ENCODE measurements at regions not wholly inside any gene's neighbourhood (a gene's known extent, or its start where the extent isn't known, plus 50 kb on each side); places are given as distances from the start of the nearest gene placed in this dataset.

DNA sequence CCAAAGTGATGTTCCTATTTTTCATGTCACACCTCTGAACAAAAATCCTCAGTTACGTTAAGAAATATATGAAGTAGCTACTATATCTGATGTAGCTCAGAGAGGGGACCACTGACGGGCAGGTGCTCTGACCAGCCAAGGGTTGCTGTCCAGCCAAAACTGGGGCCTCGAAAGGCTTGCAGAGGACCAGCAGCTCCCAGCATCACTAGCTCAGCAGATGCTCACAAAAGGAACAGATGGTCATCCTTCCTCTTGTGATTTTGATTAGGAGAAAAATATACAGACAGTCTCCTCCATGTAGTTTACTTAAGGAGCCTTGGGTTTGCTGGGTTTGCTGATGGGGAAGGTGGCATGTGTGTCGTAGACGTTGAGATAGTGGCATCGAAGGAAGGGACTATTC is 374.6 kb upstream of the B3GAT1 start:
- CTCF ChIA-PET, result no interaction called here

DNA sequence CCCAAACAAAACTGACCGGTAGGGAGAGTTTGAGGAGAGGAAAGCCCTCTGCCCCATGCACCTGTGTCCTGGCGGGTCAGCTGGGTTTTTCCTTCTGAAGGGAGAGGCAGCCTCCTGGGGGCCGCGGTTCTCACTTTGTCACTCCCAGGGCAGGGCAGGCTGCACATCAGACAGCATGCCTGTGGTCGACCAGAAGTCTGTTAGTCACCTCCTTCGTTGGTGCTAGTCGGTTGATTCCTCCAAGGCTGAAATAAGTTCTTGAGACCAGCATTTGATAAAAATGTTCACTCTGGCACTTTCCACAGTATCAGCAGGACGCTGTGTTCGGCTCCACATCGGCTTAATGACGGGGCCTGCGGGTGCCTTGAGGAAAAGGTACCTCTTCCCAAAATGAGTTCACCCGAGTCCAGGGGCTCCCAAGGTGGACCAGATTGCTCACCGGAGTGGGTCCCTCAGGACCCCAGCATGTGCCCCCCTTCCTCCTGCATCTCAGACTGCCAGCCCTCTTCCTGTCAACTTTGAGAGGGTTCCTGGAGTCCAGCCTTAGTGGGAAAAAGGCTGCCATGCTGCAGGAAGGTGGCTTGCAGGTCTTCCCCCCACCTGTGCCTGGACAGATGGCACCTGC is 373.7 kb upstream of the B3GAT1 start:
- peaks cover 9% of the 10 kb centered on the region for H3K27me3 Mint-ChIP-seq (ENCODE audit: low read depth)

More for the DNA sequence above, 374.6 kb upstream of the B3GAT1 start:
- Mint-ChIP-seq H3K27me3 (ENCODE audit: low read depth) (peaks cover 9% of the 10 kb centered on the region), H3K27ac (no peak overlapping the region), H3K9me3 (peaks cover 21% of the 10 kb centered on the region), H3K4me1 (no peaks in the 10 kb centered on the region), H3K36me3 (no peaks in the 10 kb centered on the region), H3K4me3 (no peak overlapping the region)
- TF ChIP-seq, protein P1, sequence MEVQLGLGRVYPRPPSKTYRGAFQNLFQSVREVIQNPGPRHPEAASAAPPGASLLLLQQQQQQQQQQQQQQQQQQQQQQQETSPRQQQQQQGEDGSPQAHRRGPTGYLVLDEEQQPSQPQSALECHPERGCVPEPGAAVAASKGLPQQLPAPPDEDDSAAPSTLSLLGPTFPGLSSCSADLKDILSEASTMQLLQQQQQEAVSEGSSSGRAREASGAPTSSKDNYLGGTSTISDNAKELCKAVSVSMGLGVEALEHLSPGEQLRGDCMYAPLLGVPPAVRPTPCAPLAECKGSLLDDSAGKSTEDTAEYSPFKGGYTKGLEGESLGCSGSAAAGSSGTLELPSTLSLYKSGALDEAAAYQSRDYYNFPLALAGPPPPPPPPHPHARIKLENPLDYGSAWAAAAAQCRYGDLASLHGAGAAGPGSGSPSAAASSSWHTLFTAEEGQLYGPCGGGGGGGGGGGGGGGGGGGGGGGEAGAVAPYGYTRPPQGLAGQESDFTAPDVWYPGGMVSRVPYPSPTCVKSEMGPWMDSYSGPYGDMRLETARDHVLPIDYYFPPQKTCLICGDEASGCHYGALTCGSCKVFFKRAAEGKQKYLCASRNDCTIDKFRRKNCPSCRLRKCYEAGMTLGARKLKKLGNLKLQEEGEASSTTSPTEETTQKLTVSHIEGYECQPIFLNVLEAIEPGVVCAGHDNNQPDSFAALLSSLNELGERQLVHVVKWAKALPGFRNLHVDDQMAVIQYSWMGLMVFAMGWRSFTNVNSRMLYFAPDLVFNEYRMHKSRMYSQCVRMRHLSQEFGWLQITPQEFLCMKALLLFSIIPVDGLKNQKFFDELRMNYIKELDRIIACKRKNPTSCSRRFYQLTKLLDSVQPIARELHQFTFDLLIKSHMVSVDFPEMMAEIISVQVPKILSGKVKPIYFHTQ (CRISPR knock-in tag; IDR thresholded peaks at IDR 0.05), result no peak
- TF ChIP-seq IRF2 (CRISPR knock-in tag; IDR thresholded peaks at IDR 0.05; ENCODE audit: borderline replicate concordance, low read depth), result no peak
- TF ChIP-seq, protein P2, sequence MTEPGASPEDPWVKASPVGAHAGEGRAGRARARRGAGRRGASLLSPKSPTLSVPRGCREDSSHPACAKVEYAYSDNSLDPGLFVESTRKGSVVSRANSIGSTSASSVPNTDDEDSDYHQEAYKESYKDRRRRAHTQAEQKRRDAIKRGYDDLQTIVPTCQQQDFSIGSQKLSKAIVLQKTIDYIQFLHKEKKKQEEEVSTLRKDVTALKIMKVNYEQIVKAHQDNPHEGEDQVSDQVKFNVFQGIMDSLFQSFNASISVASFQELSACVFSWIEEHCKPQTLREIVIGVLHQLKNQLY (CRISPR knock-in tag; IDR thresholded peaks at IDR 0.05), result no peak
- POLR2A ChIA-PET, result no interaction called here
- DNase-seq (ENCODE audit: low spot score), result no peak
- ATAC-seq, result no peak

More for the DNA sequence above, 373.7 kb upstream of the B3GAT1 start:
- TF ChIP-seq, protein P3, sequence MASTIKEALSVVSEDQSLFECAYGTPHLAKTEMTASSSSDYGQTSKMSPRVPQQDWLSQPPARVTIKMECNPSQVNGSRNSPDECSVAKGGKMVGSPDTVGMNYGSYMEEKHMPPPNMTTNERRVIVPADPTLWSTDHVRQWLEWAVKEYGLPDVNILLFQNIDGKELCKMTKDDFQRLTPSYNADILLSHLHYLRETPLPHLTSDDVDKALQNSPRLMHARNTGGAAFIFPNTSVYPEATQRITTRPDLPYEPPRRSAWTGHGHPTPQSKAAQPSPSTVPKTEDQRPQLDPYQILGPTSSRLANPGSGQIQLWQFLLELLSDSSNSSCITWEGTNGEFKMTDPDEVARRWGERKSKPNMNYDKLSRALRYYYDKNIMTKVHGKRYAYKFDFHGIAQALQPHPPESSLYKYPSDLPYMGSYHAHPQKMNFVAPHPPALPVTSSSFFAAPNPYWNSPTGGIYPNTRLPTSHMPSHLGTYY (CRISPR knock-in tag; IDR thresholded peaks at IDR 0.05), result no peak
- TF ChIP-seq, protein P4, sequence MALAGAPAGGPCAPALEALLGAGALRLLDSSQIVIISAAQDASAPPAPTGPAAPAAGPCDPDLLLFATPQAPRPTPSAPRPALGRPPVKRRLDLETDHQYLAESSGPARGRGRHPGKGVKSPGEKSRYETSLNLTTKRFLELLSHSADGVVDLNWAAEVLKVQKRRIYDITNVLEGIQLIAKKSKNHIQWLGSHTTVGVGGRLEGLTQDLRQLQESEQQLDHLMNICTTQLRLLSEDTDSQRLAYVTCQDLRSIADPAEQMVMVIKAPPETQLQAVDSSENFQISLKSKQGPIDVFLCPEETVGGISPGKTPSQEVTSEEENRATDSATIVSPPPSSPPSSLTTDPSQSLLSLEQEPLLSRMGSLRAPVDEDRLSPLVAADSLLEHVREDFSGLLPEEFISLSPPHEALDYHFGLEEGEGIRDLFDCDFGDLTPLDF (CRISPR knock-in tag; IDR thresholded peaks at IDR 0.05), result no peak
- TF ChIP-seq NR3C1 (CRISPR knock-in tag; conservative IDR thresholded peaks at IDR 0.05; ENCODE audit: low read depth) (no peak), ZNF121 (CRISPR knock-in tag; IDR thresholded peaks at IDR 0.05) (no peak), ZNF232 (CRISPR knock-in tag; IDR thresholded peaks at IDR 0.05) (no peak), NR1H2 (CRISPR knock-in tag; IDR thresholded peaks at IDR 0.05) (no peak), ZBTB21 (CRISPR knock-in tag; IDR thresholded peaks at IDR 0.05; ENCODE audit: borderline replicate concordance) (no peak), ATF1 (CRISPR knock-in tag; IDR thresholded peaks at IDR 0.05) (no peak), SOX15 (CRISPR knock-in tag; IDR thresholded peaks at IDR 0.05) (no peak), TEAD4 (CRISPR knock-in tag; IDR thresholded peaks at IDR 0.05) (no peak)
- TF ChIP-seq, protein P5, sequence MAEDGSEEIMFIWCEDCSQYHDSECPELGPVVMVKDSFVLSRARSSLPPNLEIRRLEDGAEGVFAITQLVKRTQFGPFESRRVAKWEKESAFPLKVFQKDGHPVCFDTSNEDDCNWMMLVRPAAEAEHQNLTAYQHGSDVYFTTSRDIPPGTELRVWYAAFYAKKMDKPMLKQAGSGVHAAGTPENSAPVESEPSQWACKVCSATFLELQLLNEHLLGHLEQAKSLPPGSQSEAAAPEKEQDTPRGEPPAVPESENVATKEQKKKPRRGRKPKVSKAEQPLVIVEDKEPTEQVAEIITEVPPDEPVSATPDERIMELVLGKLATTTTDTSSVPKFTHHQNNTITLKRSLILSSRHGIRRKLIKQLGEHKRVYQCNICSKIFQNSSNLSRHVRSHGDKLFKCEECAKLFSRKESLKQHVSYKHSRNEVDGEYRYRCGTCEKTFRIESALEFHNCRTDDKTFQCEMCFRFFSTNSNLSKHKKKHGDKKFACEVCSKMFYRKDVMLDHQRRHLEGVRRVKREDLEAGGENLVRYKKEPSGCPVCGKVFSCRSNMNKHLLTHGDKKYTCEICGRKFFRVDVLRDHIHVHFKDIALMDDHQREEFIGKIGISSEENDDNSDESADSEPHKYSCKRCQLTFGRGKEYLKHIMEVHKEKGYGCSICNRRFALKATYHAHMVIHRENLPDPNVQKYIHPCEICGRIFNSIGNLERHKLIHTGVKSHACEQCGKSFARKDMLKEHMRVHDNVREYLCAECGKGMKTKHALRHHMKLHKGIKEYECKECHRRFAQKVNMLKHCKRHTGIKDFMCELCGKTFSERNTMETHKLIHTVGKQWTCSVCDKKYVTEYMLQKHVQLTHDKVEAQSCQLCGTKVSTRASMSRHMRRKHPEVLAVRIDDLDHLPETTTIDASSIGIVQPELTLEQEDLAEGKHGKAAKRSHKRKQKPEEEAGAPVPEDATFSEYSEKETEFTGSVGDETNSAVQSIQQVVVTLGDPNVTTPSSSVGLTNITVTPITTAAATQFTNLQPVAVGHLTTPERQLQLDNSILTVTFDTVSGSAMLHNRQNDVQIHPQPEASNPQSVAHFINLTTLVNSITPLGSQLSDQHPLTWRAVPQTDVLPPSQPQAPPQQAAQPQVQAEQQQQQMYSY (CRISPR knock-in tag; IDR thresholded peaks at IDR 0.05), result no peak
- ATAC-seq (no peak), DNase-seq (ENCODE audit: low spot score) (no peak)
- Mint-ChIP-seq H3K4me3 (no peak overlapping the region), H3K9me3 (peaks cover 21% of the 10 kb centered on the region), H3K4me1 (no peaks in the 10 kb centered on the region), H3K36me3 (no peaks in the 10 kb centered on the region), H3K27ac (no peak overlapping the region)
- ChIA-PET CTCF (no interaction called here), POLR2A (no interaction called here)

Data from WTC11 (cell line).